ENCODE measurements at regions not wholly inside any gene's neighbourhood (a gene's known extent, or its start where the extent isn't known, plus 50 kb on each side); places are given as distances from the start of the nearest gene placed in this dataset.

GRCh38 chr16:86682219-86682904 is 104.0 kb downstream of the FOXL1 start:
- no peak for DNase-seq (ENCODE audit: low read depth in 2 of 2)

GRCh38 chr16:86683441-86684194 is 105.3 kb downstream of the FOXL1 start:
- no peak for DNase-seq (ENCODE audit: low read depth in 2 of 2)

GRCh38 chr16:86685076-86685475 is 106.7 kb downstream of the FOXL1 start:
- no peak for DNase-seq (ENCODE audit: low read depth in 2 of 2)

GRCh38 chr16:86690970-86691369 is 112.6 kb downstream of the FOXL1 start:
- no peak for DNase-seq (ENCODE audit: low read depth in 2 of 2)

GRCh38 chr16:86692426-86692825 is 114.1 kb downstream of the FOXL1 start:
- no peak for DNase-seq (ENCODE audit: low read depth in 2 of 2)

- no peak for DNase-seq (ENCODE audit: low read depth in 2 of 2)
These were observed 114.7 kb downstream of the FOXL1 start for GRCh38 chr16:86693033-86693432.

GRCh38 chr16:86697715-86698114 is 119.4 kb downstream of the FOXL1 start:
- no peak for DNase-seq (ENCODE audit: low read depth in 2 of 2)

GRCh38 chr16:86700046-86700945 is 121.9 kb downstream of the FOXL1 start:
- DNase-seq (ENCODE audit: low read depth in 2 of 2) = no peak

- DNase-seq (ENCODE audit: low read depth in 2 of 2) = no peak
These were observed 123.1 kb downstream of the FOXL1 start for GRCh38 chr16:86701286-86701975.

- no peak for DNase-seq (ENCODE audit: low read depth in 2 of 2)
These were observed 124.7 kb downstream of the FOXL1 start for GRCh38 chr16:86702824-86703588.

GRCh38 chr16:86704516-86704915 is 126.2 kb downstream of the FOXL1 start:
- DNase-seq (ENCODE audit: low read depth in 2 of 2) = no peak

- DNase-seq (ENCODE audit: low read depth in 2 of 2) = no peak
These were observed 128.4 kb downstream of the FOXL1 start for GRCh38 chr16:86706726-86707125.

GRCh38 chr16:86707171-86707570 is 128.8 kb downstream of the FOXL1 start:
- no peak for DNase-seq (ENCODE audit: low read depth in 2 of 2)

- no peak for DNase-seq (ENCODE audit: low read depth in 2 of 2)
These were observed 129.2 kb downstream of the FOXL1 start for GRCh38 chr16:86707581-86707980.

GRCh38 chr16:86708431-86708830 is 130.1 kb downstream of the FOXL1 start:
- no peak for DNase-seq (ENCODE audit: low read depth in 2 of 2)

- no peak for DNase-seq (ENCODE audit: low read depth in 2 of 2)
These were observed 130.8 kb downstream of the FOXL1 start for GRCh38 chr16:86709103-86709502.

- no peak for DNase-seq (ENCODE audit: low read depth in 2 of 2)
These were observed 131.7 kb downstream of the FOXL1 start for GRCh38 chr16:86709902-86710601.

GRCh38 chr16:86710602-86710950 is 132.2 kb downstream of the FOXL1 start:
- DNase-seq (ENCODE audit: low read depth in 2 of 2) = no peak

- no peak for DNase-seq (ENCODE audit: low read depth in 2 of 2)
These were observed 134.0 kb downstream of the FOXL1 start for GRCh38 chr16:86712158-86713009.

Measured in stimulated activated CD4-positive, alpha-beta T cell treated with anti-CD3 and anti-CD28 coated beads, Interleukin-4, amount 100 ng/mL, for 48 hours (primary cell).